ENCODE measurements at regions not wholly inside any gene's neighbourhood (a gene's known extent, or its start where the extent isn't known, plus 50 kb on each side); places are given as distances from the start of the nearest gene placed in this dataset.

GRCh38 chr3:127422663-127423375, 135.0 kb upstream of the PRR20G start:
- ATAC-seq = no peak
- intact Hi-C loops (cut with DNase I) = no loop called here
- no peaks in the 10 kb centered on the region for H3K36me3 ChIP-seq
- peaks cover 4 to 97% (median 83%) of the 10 kb centered on the region in 7 donors for H3K27me3 ChIP-seq
- no peaks in the 10 kb centered on the region for H3K4me1 ChIP-seq
- H3K4me3 ChIP-seq = no peak overlapping the region
- DNase-seq = no peak
- no peaks in the 10 kb centered on the region for H3K9me3 ChIP-seq
- TF ChIP-seq CTCF (IDR thresholded peaks at IDR 0.05) = no peak
- whole genome bisulfite sequencing, 2 donors = 51 to 55% methylated on average over 25 to 26 of the region's 26 CpGs
- H3K27ac ChIP-seq = no peak overlapping the region

GRCh38 chr3:127421943-127422662, 134.3 kb upstream of the PRR20G start:
- ATAC-seq (no peak), DNase-seq (no peak)
- intact Hi-C loops (cut with DNase I) = no loop called here
- Histone ChIP-seq H3K27ac (no peak overlapping the region), H3K9me3 (no peaks in the 10 kb centered on the region), H3K4me1 (no peaks in the 10 kb centered on the region), H3K4me3 (no peak overlapping the region), H3K27me3 (peaks cover 4 to 96% (median 80%) of the 10 kb centered on the region in 7 donors), H3K36me3 (no peaks in the 10 kb centered on the region)
- TF ChIP-seq CTCF (IDR thresholded peaks at IDR 0.05) = no peak
- 77 to 81% methylated on average over 10 of the region's 10 CpGs for WGBS, 2 donors

- TF ChIP-seq CTCF (IDR thresholded peaks at IDR 0.05) = no peak
- Histone ChIP-seq H3K9me3 (no peaks in the 10 kb centered on the region), H3K4me3 (no peak overlapping the region), H3K4me1 (no peaks in the 10 kb centered on the region), H3K27ac (no peak overlapping the region), H3K27me3 (peaks cover 0 to 94% (median 78%) of the 10 kb centered on the region in 7 donors), H3K36me3 (no peaks in the 10 kb centered on the region)
- DNase-seq = no peak
- WGBS, 2 donors = 35% methylated on average over 7 of the region's 7 CpGs
- intact Hi-C loops (cut with DNase I) = no loop called here
- ATAC-seq = no peak
These were observed 133.0 kb upstream of the PRR20G start for GRCh38 chr3:127420829-127421228.

GRCh38 chr3:127419641-127420553, 132.1 kb upstream of the PRR20G start:
- WGBS, 2 donors = 67 to 73% methylated on average over 12 of the region's 12 CpGs
- intact Hi-C loops (cut with DNase I) = no loop called here
- no peaks in the 10 kb centered on the region for H3K9me3 ChIP-seq
- H3K4me3 ChIP-seq = no peak overlapping the region
- ATAC-seq = no peak
- peaks cover 0 to 96% (median 79%) of the 10 kb centered on the region in 7 donors for H3K27me3 ChIP-seq
- no peaks in the 10 kb centered on the region for H3K4me1 ChIP-seq
- no peak for DNase-seq
- H3K27ac ChIP-seq = no peak overlapping the region
- no peaks in the 10 kb centered on the region for H3K36me3 ChIP-seq
- TF ChIP-seq CTCF (IDR thresholded peaks at IDR 0.05) = no peak
